CD4-positive, alpha-beta memory T cell (primary cell): ENCODE measurements at regions not wholly inside any gene's neighbourhood (a gene's known extent, or its start where the extent isn't known, plus 50 kb on each side); places are given as distances from the start of the nearest gene placed in this dataset.
A peak's percentile ranks its signal among the peaks of the same experiment; 100 is the strongest.

Source experiments
- CTCF ChIA-PET: fragments of 350-600 bp; sonication (Branson Sonifier 250); formaldehyde crosslinking; loops from one replicate; lab custom pipeline; 2021; ENCODE audit warnings: inconsistent platforms; ENCODE audit not compliant: partially characterized antibody; lab: Charles Lee
- POLR2A ChIA-PET: fragments of 350-600 bp; sonication (Branson Sonifier 250); formaldehyde crosslinking; loops from one replicate; lab custom pipeline; 2021; ENCODE audit not compliant: partially characterized antibody; lab: Charles Lee
- DNase-seq, 5 donors: peaks; one replicate each; pipeline versions ENCODE4 v3.0.0 to v3.0.0-alpha.2; 2020 to 2022; ENCODE audit warnings: mixed read lengths in 1 of 5
- H3K27ac ChIP-seq: one replicate; pipeline ENCODE4 v1.7.0; 2013; ENCODE audit warnings: low read depth, low read length
- H3K27me3 ChIP-seq: 2 replicates; pipeline ENCODE4 v1.7.0; 2013; ENCODE audit warnings: mild to moderate bottlenecking, low read length, moderate library complexity; ENCODE audit not compliant: insufficient read depth
- H3K36me3 ChIP-seq: 2 replicates; pipeline ENCODE4 v1.7.0; 2013; ENCODE audit warnings: mild to moderate bottlenecking, low read length, moderate library complexity; ENCODE audit not compliant: insufficient read depth
- H3K4me1 ChIP-seq: 2 replicates; pipeline ENCODE4 v1.7.0; 2013; ENCODE audit warnings: mild to moderate bottlenecking, low read length, moderate library complexity; ENCODE audit not compliant: insufficient read depth
- H3K4me3 ChIP-seq, 2 donors: one replicate each; pipeline ENCODE4 v1.7.0; 2013; ENCODE audit warnings: low read length in 2 of 2, mild to moderate bottlenecking in 1 of 2
- H3K9me3 ChIP-seq, 2 donors: one replicate each; pipeline ENCODE4 v1.7.0; 2013; ENCODE audit warnings: low read length in 2 of 2, control low read depth in 1 of 2; ENCODE audit not compliant: control insufficient read depth in 1 of 2
- H3K27ac Mint-ChIP-seq, 7 donors: one replicate each; pipeline ENCODE4 v1.8.0; 2020 to 2021; ENCODE audit warnings: mixed read lengths in 7 of 7, mild to moderate bottlenecking in 6 of 7, inconsistent platforms in 3 of 7, moderate library complexity in 3 of 7
- H3K27me3 Mint-ChIP-seq, 2 donors: one replicate each; pipeline ENCODE4 v1.8.0; 2020 to 2021; ENCODE audit warnings: mixed read lengths in 2 of 2
- H3K36me3 Mint-ChIP-seq, 2 donors: one replicate each; pipeline ENCODE4 v1.8.0; 2020 to 2021; ENCODE audit warnings: mixed read lengths in 2 of 2, inconsistent platforms in 1 of 2, mild to moderate bottlenecking in 1 of 2
- H3K4me1 Mint-ChIP-seq, 4 donors: one replicate each; pipeline ENCODE4 v1.8.0; 2020 to 2021; ENCODE audit warnings: mixed read lengths in 4 of 4, mild to moderate bottlenecking in 1 of 4
- H3K4me3 Mint-ChIP-seq, 8 donors: one replicate each; pipeline ENCODE4 v1.8.0; 2020 to 2021; ENCODE audit warnings: mixed read lengths in 8 of 8, mild to moderate bottlenecking in 7 of 8, moderate library complexity in 6 of 8, inconsistent platforms in 3 of 8
- H3K9me3 Mint-ChIP-seq, 8 donors: one replicate each; pipeline ENCODE4 v1.8.0; 2020 to 2021; ENCODE audit warnings: mixed read lengths in 8 of 8, mild to moderate bottlenecking in 5 of 8, inconsistent platforms in 3 of 8, moderate library complexity in 1 of 8
- intact Hi-C: fragments of 100-400 bp; cut with micrococcal nuclease; formaldehyde crosslinking; loops from one replicate; pipeline ENCODE4 v1.15.1; 2023

DNA sequence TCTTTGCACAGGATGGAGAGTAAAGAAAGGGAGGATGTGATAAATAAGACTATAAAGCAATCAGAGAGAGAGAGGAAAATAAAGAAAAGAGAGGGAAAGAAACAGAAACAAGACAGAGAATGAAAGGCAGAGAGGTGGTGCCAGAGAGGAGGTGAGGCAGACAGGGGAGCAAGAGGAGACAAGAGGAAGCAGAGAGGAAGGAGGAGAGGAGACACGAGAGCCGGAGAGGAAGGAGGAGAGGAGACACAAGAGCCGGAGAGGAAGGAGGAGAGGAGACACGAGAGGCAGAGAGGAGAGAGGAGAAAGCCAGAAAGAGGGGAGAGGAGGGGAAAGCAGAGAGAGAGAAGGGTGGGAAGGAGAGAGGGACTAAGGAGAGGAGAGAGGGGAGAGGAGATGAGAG, 125.2 kb downstream of the PAPOLA start:
- CTCF ChIA-PET: no interaction called here
- Mint-ChIP-seq H3K27ac (no peak overlapping the region), H3K4me3 (no peak overlapping the region), H3K4me1 (peaks cover 0 to 4% (median 1%) of the 10 kb centered on the region in 4 donors), H3K27me3 (peaks cover 13 to 21% of the 10 kb centered on the region in 2 donors), H3K9me3 (no peaks in the 10 kb centered on the region), H3K36me3 (no peaks in the 10 kb centered on the region)
- no peaks in the 10 kb centered on the region for H3K4me1 ChIP-seq
- no peak for DNase-seq
- no peaks in the 10 kb centered on the region for H3K36me3 ChIP-seq
- no peaks in the 10 kb centered on the region for H3K27me3 ChIP-seq
- no peak overlapping the region for H3K27ac ChIP-seq
- POLR2A ChIA-PET: no interaction called here
- intact Hi-C loops: no loop called here
- H3K9me3 ChIP-seq: no peaks in the 10 kb centered on the region
- no peak overlapping the region for H3K4me3 ChIP-seq

DNA sequence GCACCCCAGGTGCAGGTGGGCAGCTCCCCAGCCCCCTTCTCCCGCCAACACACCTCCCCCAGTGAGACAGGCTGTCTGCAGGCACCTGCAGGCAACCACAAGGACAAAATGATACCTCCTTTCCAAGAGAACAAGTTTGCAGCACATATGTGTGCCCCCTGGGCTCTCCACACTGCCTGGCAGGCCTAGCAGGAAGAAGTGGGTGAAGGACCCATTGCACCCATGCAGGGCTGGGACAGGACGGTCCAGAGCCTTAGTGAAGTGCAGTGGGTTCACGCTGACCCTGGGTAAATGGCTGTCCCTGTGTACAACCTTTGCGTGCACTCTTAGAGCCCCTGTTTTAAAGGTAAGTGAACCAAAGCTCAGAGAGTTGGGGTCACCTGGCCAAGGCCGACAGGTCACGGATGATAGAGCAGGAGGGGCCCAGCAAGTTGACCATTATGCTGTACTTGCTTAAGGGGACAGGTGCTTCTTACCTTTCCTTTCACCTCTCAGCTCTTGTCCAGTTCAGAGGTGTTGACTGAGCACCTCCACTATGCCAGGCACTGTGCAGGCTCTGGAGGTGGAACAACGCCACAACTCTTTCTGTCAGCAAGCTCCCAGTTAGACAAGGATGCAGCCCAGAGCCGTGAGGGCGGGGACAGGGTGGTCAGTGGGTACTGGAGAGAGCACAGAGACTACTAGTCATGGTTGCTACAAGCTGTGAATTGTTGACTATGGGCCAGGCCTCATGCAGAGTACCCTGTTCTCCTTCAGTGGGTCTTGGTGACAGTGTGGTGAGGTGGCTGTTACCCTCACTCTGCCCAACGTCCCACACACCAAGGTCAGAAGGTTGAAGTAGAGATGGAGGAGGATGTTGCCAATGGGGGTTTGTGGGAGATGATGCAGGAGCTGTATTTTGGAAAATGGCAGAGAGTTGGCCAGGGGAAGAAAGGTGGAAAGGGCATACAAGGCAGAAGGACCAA, 125.9 kb downstream of the PAPOLA start:
- H3K27ac Mint-ChIP-seq: no peak overlapping the region
- no peak overlapping the region for H3K4me3 Mint-ChIP-seq
- no peaks in the 10 kb centered on the region for H3K9me3 Mint-ChIP-seq
- DNase-seq: no peak
- intact Hi-C loops: no loop called here
- H3K27me3 Mint-ChIP-seq: peaks cover 13 to 17% of the 10 kb centered on the region in 2 donors
- no peaks in the 10 kb centered on the region for H3K36me3 Mint-ChIP-seq
- Histone ChIP-seq H3K36me3 (no peaks in the 10 kb centered on the region), H3K4me3 (no peak overlapping the region), H3K9me3 (no peaks in the 10 kb centered on the region), H3K4me1 (no peaks in the 10 kb centered on the region), H3K27me3 (no peaks in the 10 kb centered on the region), H3K27ac (no peak overlapping the region)
- CTCF ChIA-PET: no interaction called here
- peaks cover 0 to 4% (median 1%) of the 10 kb centered on the region in 4 donors for H3K4me1 Mint-ChIP-seq
- POLR2A ChIA-PET: no interaction called here

DNA sequence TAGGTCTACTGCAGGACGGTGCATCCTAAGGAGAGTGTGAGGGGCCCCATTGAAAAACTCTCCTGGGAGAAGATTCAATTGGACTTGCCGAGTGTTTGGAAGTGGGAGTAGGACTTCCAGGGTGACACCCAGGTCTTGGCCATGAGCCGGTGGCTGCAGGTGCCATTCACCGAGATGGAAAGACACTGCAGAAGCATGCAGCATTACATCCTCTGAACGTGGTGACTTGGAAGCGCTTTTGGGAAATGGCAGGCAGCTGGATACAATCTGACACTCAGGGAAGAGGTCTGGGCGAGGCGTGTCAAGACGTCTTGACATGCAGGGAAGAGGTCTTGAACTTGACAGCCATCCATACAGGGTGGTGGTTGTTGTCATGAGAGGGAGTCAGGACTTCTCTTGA, 126.9 kb downstream of the PAPOLA start:
- Histone ChIP-seq H3K27ac (no peak overlapping the region), H3K4me3 (no peak overlapping the region), H3K4me1 (no peaks in the 10 kb centered on the region), H3K36me3 (no peaks in the 10 kb centered on the region), H3K27me3 (no peaks in the 10 kb centered on the region), H3K9me3 (no peaks in the 10 kb centered on the region)
- ChIA-PET CTCF (no interaction called here), POLR2A (no interaction called here)
- intact Hi-C loops: no loop called here
- Mint-ChIP-seq H3K36me3 (no peaks in the 10 kb centered on the region), H3K4me3 (no peak overlapping the region), H3K4me1 (peaks cover 0 to 4% (median 2%) of the 10 kb centered on the region in 4 donors), H3K27me3 (peaks cover 9 to 14% of the 10 kb centered on the region in 2 donors), H3K9me3 (no peaks in the 10 kb centered on the region), H3K27ac (no peak overlapping the region)
- DNase-seq: no peak

DNA sequence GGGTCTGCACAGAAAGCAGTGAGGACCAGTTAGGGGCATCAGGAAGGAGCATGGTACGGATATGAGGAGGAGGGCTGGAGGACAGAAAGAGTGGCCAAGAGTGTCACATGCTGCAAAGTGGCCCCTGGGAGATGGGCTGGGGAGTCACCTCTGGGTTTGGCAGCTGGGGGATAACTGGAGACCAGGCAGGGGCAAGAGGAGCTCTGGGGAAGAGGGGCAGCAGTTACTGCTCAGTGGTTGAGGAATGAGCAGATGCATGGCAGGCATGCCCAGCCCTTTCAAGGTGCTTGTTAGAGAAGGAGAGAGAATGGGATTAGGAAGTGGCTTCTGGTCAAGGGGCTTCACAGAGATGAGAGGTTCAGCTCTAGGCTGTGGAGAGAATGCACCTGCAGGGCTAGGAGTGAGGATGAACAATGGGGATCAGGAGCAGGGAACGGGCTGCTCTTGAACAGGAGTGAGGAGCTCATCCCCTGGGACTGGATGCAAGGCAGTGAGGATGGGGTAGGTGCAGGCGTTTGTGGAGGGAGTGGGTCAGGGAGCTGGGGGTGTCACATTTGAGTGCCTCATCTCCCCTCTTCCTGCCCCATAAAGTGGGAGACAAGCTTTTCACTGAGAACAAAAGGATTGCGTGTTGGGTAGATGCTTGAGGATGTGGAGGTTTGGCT, 127.5 kb downstream of the PAPOLA start:
- Histone ChIP-seq H3K4me1 (no peaks in the 10 kb centered on the region), H3K9me3 (no peaks in the 10 kb centered on the region), H3K4me3 (no peak overlapping the region), H3K27ac (no peak overlapping the region), H3K36me3 (no peaks in the 10 kb centered on the region), H3K27me3 (no peaks in the 10 kb centered on the region)
- Mint-ChIP-seq H3K36me3 (no peaks in the 10 kb centered on the region), H3K4me1 (peaks cover 0 to 4% (median 2%) of the 10 kb centered on the region in 4 donors), H3K4me3 (no peak overlapping the region), H3K27ac (no peak overlapping the region), H3K27me3 (peaks cover 8 to 11% of the 10 kb centered on the region in 2 donors), H3K9me3 (no peaks in the 10 kb centered on the region)
- CTCF ChIA-PET: no interaction called here
- intact Hi-C loops: no loop called here
- DNase-seq: no peak
- POLR2A ChIA-PET: no interaction called here

DNA sequence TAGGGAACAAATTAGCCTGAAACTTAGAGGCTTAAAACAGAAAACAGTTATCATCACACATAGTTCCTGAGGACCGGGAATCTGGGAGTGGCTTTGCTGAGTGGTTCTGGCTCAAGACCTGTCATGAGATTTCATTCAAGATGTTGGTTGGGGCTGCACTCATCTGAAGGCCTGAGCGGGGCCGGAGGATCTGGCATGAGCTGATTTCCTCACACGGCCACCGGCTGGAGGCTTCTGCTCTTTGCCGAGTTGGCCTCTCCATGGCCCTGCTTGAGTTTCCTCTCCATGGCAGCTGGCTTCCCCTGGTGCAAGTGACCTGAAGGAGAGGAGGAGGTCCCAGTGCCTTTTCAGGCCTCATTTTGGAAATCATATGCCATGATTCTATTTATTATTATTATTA, 128.1 kb downstream of the PAPOLA start:
- H3K36me3 Mint-ChIP-seq: no peaks in the 10 kb centered on the region
- H3K27ac Mint-ChIP-seq: no peak overlapping the region

DNA sequence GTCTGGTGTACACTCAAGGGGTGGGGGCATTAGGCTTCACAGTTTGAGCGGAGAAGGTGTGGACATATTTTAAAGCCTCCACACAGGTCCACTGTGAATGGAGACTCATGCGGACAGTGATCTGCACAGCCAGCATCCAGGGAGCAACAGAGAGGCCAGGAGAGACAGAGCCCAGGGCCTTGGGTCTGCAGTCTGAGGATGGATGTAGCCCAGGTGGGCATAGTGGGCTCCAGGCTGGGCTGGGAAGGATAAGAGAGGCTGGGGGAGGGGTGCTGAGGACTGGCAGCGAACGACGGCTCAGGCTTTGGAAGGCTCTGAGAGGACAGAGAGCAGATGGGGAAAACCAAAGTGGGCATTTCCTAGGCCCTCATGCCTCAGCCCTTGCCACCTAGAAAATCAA, 128.8 kb downstream of the PAPOLA start:
- ChIA-PET POLR2A (no interaction called here), CTCF (no interaction called here)
- Mint-ChIP-seq H3K4me1 (peaks cover 0 to 4% (median 2%) of the 10 kb centered on the region in 4 donors), H3K9me3 (no peaks in the 10 kb centered on the region), H3K4me3 (no peak overlapping the region), H3K27ac (peak overlapping the region in 1 of 7 donors; percentile 24), H3K36me3 (no peaks in the 10 kb centered on the region), H3K27me3 (peaks cover 3 to 5% of the 10 kb centered on the region in 2 donors)
- Histone ChIP-seq H3K27me3 (no peaks in the 10 kb centered on the region), H3K4me1 (no peaks in the 10 kb centered on the region), H3K4me3 (no peak overlapping the region), H3K36me3 (no peaks in the 10 kb centered on the region), H3K27ac (no peak overlapping the region), H3K9me3 (no peaks in the 10 kb centered on the region)
- DNase-seq: no peak
- intact Hi-C loops: no loop called here

More for the DNA sequence above, 128.1 kb downstream of the PAPOLA start:
- Histone ChIP-seq H3K27me3 (no peaks in the 10 kb centered on the region), H3K4me3 (no peak overlapping the region), H3K27ac (no peak overlapping the region), H3K36me3 (no peaks in the 10 kb centered on the region), H3K9me3 (no peaks in the 10 kb centered on the region), H3K4me1 (no peaks in the 10 kb centered on the region)
- ChIA-PET CTCF (no interaction called here), POLR2A (no interaction called here)
- Mint-ChIP-seq H3K9me3 (no peaks in the 10 kb centered on the region), H3K27me3 (peaks cover 8 to 11% of the 10 kb centered on the region in 2 donors), H3K4me3 (no peak overlapping the region), H3K4me1 (peaks cover 0 to 4% (median 2%) of the 10 kb centered on the region in 4 donors)
- no peak for DNase-seq
- intact Hi-C loops: no loop called here

DNA sequence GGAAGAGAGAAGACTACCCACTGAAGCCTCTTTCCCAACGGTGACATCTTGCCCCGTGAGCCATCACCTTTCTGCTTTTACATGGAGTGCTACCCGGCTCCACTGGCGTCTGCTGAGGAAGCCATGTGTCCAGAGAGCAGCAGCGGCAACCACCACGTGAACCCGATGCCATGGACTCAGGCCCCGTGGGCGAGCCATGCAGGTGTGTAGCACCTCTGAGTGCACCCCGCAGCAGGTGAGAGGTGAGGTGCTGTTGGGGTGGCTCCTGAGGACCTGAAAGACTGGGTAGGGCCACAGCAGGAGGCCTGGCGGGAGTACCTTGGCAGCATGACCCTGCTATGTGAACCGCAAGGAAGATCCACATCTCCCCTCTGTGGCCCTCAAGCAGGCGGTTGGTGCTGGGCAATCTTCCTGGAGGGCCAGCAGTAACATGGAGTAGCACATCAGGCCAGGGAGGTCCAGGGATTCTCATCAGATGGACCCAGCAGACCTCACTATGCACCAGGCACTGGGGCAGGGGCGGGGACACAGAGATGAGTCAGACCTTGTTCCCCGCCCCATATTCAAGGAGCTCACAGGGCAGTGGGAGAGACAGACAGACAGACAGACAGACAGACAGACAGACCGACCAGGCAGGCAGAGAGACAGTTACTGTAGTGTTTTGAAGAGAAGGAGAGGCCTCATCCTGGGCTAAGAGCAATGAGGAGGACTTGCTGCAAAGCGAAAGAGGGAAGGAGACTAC, 129.6 kb downstream of the PAPOLA start:
- no peaks in the 10 kb centered on the region for H3K27me3 Mint-ChIP-seq
- no peak overlapping the region for H3K27ac Mint-ChIP-seq
- ChIA-PET CTCF (no interaction called here), POLR2A (no interaction called here)
- DNase-seq: no peak
- H3K9me3 Mint-ChIP-seq: no peaks in the 10 kb centered on the region
- no peak overlapping the region for H3K4me3 Mint-ChIP-seq
- H3K4me1 Mint-ChIP-seq: peaks cover 0 to 4% (median 2%) of the 10 kb centered on the region in 4 donors
- intact Hi-C loops: no loop called here
- Histone ChIP-seq H3K27me3 (no peaks in the 10 kb centered on the region), H3K27ac (no peak overlapping the region), H3K4me3 (no peak overlapping the region), H3K4me1 (no peaks in the 10 kb centered on the region), H3K9me3 (no peaks in the 10 kb centered on the region), H3K36me3 (no peaks in the 10 kb centered on the region)
- H3K36me3 Mint-ChIP-seq: no peaks in the 10 kb centered on the region
